Tibial nerve (tissue), 3 donors: ENCODE measurements at regions not wholly inside any gene's neighbourhood (a gene's known extent, or its start where the extent isn't known, plus 50 kb on each side); places are given as distances from the start of the nearest gene placed in this dataset.

Experiments
- CTCF ChIP-seq, 5 experiments: fragments of 200-600 bp in 3 of 5; fragments of 450-650 bp in 2 of 5; sonication (generic) in 3 of 5; IDR thresholded peaks; one replicate each; pipeline ENCODE4 v1.5.1; 2016 to 2019; ENCODE audit warnings: antibody characterized with exemption in 5 of 5, mild to moderate bottlenecking in 3 of 5, moderate library complexity in 2 of 5
- POLR2A ChIP-seq, 2 donors: fragments of 450-650 bp; IDR thresholded peaks; one replicate each; pipeline ENCODE4 v1.6.1; 2017; ENCODE audit warnings: antibody characterized with exemption in 2 of 2, mild to moderate bottlenecking in 2 of 2, moderate library complexity in 2 of 2

- TF ChIP-seq CTCF (IDR thresholded peaks at IDR 0.05) (no peak), POLR2A (IDR thresholded peaks at IDR 0.05) (no peak)
These were observed 116.8 kb upstream of the DST start for GRCh38 chr6:56759521-56759920.
